IMR-90 (cell line): ENCODE measurements at regions not wholly inside any gene's neighbourhood (a gene's known extent, or its start where the extent isn't known, plus 50 kb on each side); places are given as distances from the start of the nearest gene placed in this dataset.

Experiments used
- ATAC-seq: fragments of 200-7000 bp; cut with Tn5 transposase; 2 replicates; pipeline ENCODE4 v1.9.1; 2020; ENCODE audit warnings: low read depth, mild to moderate bottlenecking, moderate library complexity
- BruUV-seq: library from RNA; stranded (reverse); fragments of 400-500 nt; replicated peaks from 2 replicates; lab custom pipeline; 2021; lab: Mats Ljungman, UMichigan
- CTCF ChIA-PET: fragments of 300-600 bp; formaldehyde crosslinking; extraction: SDS; loops from one replicate; lab custom pipeline; 2021; ENCODE audit warnings: antibody characterized with exemption; lab: Yijun Ruan, JAX
- POLR2A ChIA-PET: fragments of 300-600 bp; sonication (Branson Sonifier 250); formaldehyde crosslinking; loops from one replicate; lab custom pipeline; 2022; ENCODE audit warnings: antibody characterized with exemption; ENCODE audit not compliant: unreplicated experiment; lab: Charles Lee
- DNase-seq: peaks from one replicate; pipeline ENCODE4 v3.0.0; 2013
- H2AFZ ChIP-seq: replicated peaks from 2 replicates; pipeline ENCODE3; 2013; ENCODE audit warnings: low read length, mild to moderate bottlenecking; ENCODE audit not compliant: poor library complexity
- H2AK5ac ChIP-seq: 2 replicates; pipeline ENCODE4 v1.6.1; 2013; ENCODE audit warnings: low read depth, low read length, inconsistent platforms
- H2AK9ac ChIP-seq: replicated peaks from 2 replicates; pipeline ENCODE3; 2013; ENCODE audit warnings: mild to moderate bottlenecking, low read depth, low read length, moderate library complexity; ENCODE audit not compliant: poor library complexity
- H2BK120ac ChIP-seq: 2 replicates; pipeline ENCODE4 v1.6.1; 2013; ENCODE audit warnings: low read depth, low read length, inconsistent platforms
- H2BK15ac ChIP-seq: 3 replicates; pipeline ENCODE4 v1.6.1; 2013; ENCODE audit warnings: low read depth, low read length, inconsistent platforms
- H2BK20ac ChIP-seq: 2 replicates; pipeline ENCODE4 v1.6.1; 2013; ENCODE audit warnings: low read depth, mild to moderate bottlenecking, inconsistent platforms, low read length, moderate library complexity
- H2BK5ac ChIP-seq: 2 replicates; pipeline ENCODE4 v1.6.1; 2013; ENCODE audit warnings: mild to moderate bottlenecking, low read depth, low read length, inconsistent platforms; ENCODE audit not compliant: poor library complexity, severe bottlenecking
- H3K14ac ChIP-seq: replicated peaks from 2 replicates; pipeline ENCODE4 v1.6.1; 2013; ENCODE audit warnings: low read depth, low read length, inconsistent platforms
- H3K18ac ChIP-seq: 2 replicates; pipeline ENCODE4 v1.6.1; 2013; ENCODE audit warnings: low read depth, low read length, control low read depth
- H3K23ac ChIP-seq: 2 replicates; pipeline ENCODE4 v1.6.1; 2013; ENCODE audit warnings: low read depth, low read length, inconsistent platforms
- H3K27ac ChIP-seq: 2 replicates; pipeline ENCODE4 v1.5.1; 2013; ENCODE audit warnings: mild to moderate bottlenecking, control low read depth, low read length; ENCODE audit not compliant: insufficient read depth
- H3K27me3 ChIP-seq: 2 replicates; pipeline ENCODE4 v1.6.1; 2013; ENCODE audit warnings: low read length; ENCODE audit not compliant: control insufficient read depth, insufficient read depth
- H3K36me3 ChIP-seq: 2 replicates; pipeline ENCODE4 v1.6.1; 2013; ENCODE audit warnings: low read length, mixed read lengths; ENCODE audit not compliant: control insufficient read depth, insufficient read depth
- H3K4ac ChIP-seq: 2 replicates; pipeline ENCODE4 v1.6.1; 2013; ENCODE audit warnings: low read depth, low read length, inconsistent platforms
- H3K4me1 ChIP-seq: 2 replicates; pipeline ENCODE4 v1.6.1; 2013; ENCODE audit warnings: low read length, mixed read lengths; ENCODE audit not compliant: control insufficient read depth, insufficient read depth
- H3K4me2 ChIP-seq: 2 replicates; pipeline ENCODE4 v1.6.1; 2013; ENCODE audit warnings: low read depth, mild to moderate bottlenecking, control low read depth, low read length, moderate library complexity
- H3K4me3 ChIP-seq: 2 replicates; pipeline ENCODE4 v1.5.1; 2013; ENCODE audit warnings: low read depth, mild to moderate bottlenecking, control low read depth, low read length, moderate library complexity; ENCODE audit not compliant: insufficient read depth
- H3K56ac ChIP-seq: 2 replicates; pipeline ENCODE4 v1.6.1; 2013; ENCODE audit warnings: low read length, inconsistent platforms; ENCODE audit not compliant: insufficient read depth; ENCODE audit errors: extremely low read depth
- H3K79me1 ChIP-seq, 2 experiments: 2 replicates each; pipeline ENCODE4 v1.6.1; 2013; ENCODE audit warnings: low read length in 2 of 2, inconsistent platforms in 1 of 2, low read depth in 1 of 2
- H3K9ac ChIP-seq: 2 replicates; pipeline ENCODE4 v1.6.1; 2013; ENCODE audit warnings: low read depth, low read length, control low read depth
- H3K9me1 ChIP-seq: 2 replicates; pipeline ENCODE4 v1.6.1; 2013; ENCODE audit warnings: low read length, inconsistent platforms; ENCODE audit not compliant: insufficient read depth
- H3K9me3 ChIP-seq: 2 replicates; pipeline ENCODE4 v1.6.1; 2013; ENCODE audit warnings: low read length; ENCODE audit not compliant: control insufficient read depth, insufficient read depth
- H4K20me1 ChIP-seq: 2 replicates; pipeline ENCODE4 v1.6.1; 2013; ENCODE audit warnings: low read length, inconsistent platforms; ENCODE audit not compliant: insufficient read depth
- H4K5ac ChIP-seq: 2 replicates; pipeline ENCODE4 v1.6.1; 2013; ENCODE audit warnings: mild to moderate bottlenecking, low read depth, low read length, control low read depth
- H4K8ac ChIP-seq, 2 experiments: 2 replicates each; pipeline ENCODE4 v1.6.1; 2013; ENCODE audit warnings: low read depth in 2 of 2, low read length in 2 of 2, control low read depth in 1 of 2, inconsistent platforms in 1 of 2
- H4K91ac ChIP-seq: 2 replicates; pipeline ENCODE4 v1.6.1; 2013; ENCODE audit warnings: low read depth, low read length, inconsistent platforms; ENCODE audit not compliant: insufficient read depth
- BHLHE40 ChIP-seq: fragments of 150-350 bp; IDR thresholded peaks from 2 replicates; pipeline ENCODE4 v1.6.1; 2016; ENCODE audit warnings: mild to moderate bottlenecking, low read depth, low read length
- CEBPB ChIP-seq: IDR thresholded peaks from 2 replicates; pipeline ENCODE4 v1.6.1; 2012; ENCODE audit warnings: low read depth, low read length, improper control_type of control experiment
- CHD1 ChIP-seq: IDR thresholded peaks from 2 replicates; pipeline ENCODE4 v1.6.1; 2012; ENCODE audit warnings: low read depth, low read length, improper control_type of control experiment
- FOS ChIP-seq: fragments of 150-350 bp; IDR thresholded peaks from 2 replicates; pipeline ENCODE4 v1.6.1; 2016; ENCODE audit warnings: low read depth, low read length
- MAFK ChIP-seq: IDR thresholded peaks from 2 replicates; pipeline ENCODE4 v1.6.1; 2012; ENCODE audit warnings: low read depth, low read length, improper control_type of control experiment
- MAZ ChIP-seq: IDR thresholded peaks from 2 replicates; pipeline ENCODE4 v1.6.1; 2012; ENCODE audit warnings: low read depth, mild to moderate bottlenecking, low read length, improper control_type of control experiment, moderate library complexity, borderline replicate concordance
- MXI1 ChIP-seq: IDR thresholded peaks from 2 replicates; pipeline ENCODE4 v1.6.1; 2012; ENCODE audit warnings: low read depth, mild to moderate bottlenecking, low read length, moderate library complexity, borderline replicate concordance
- NFE2L2 ChIP-seq: fragments of 150-350 bp; IDR thresholded peaks from 2 replicates; pipeline ENCODE4 v1.6.1; 2016; ENCODE audit warnings: low read depth, mild to moderate bottlenecking, low read length
- POLR2A ChIP-seq: IDR thresholded peaks from 2 replicates; pipeline ENCODE4 v1.6.1; 2012; ENCODE audit warnings: mild to moderate bottlenecking, low read depth, low read length
- RAD21 ChIP-seq: IDR thresholded peaks from 2 replicates; pipeline ENCODE4 v1.6.1; 2012; ENCODE audit warnings: low read length, improper control_type of control experiment
- RCOR1 ChIP-seq: IDR thresholded peaks from 2 replicates; pipeline ENCODE4 v1.6.1; 2012; ENCODE audit warnings: mild to moderate bottlenecking, low read length, improper control_type of control experiment; ENCODE audit not compliant: insufficient replicate concordance
- RFX5 ChIP-seq: IDR thresholded peaks from 2 replicates; pipeline ENCODE4 v1.8.0; 2012; ENCODE audit warnings: low read depth, mild to moderate bottlenecking, low read length, moderate library complexity
- SMC3 ChIP-seq: fragments of 150-350 bp; IDR thresholded peaks from 2 replicates; pipeline ENCODE4 v1.6.1; 2016; ENCODE audit warnings: low read depth, mild to moderate bottlenecking, antibody characterized with exemption, low read length, moderate library complexity
- WGBS, 2 experiments: methylation state at CpG; one replicate each; pipeline versions ENCODE4 v1.1.5 to v1.1.7; 2013; ENCODE audit warnings: missing lambda C conversion rate in 2 of 2; ENCODE audit not compliant: insufficient read length in 1 of 2; ENCODE audit errors: extremely low coverage in 2 of 2; 5-methylcytosine and 5-hydroxymethylcytosine counted together
- dilution Hi-C: fragments of 300-500 bp; cut with HindIII; formaldehyde crosslinking; loops from one replicate; pipeline ENCODE4 v1.14.3; 2018; ENCODE audit warnings: low sequenced_read_pairs; ENCODE audit not compliant: unreplicated experiment
- in situ Hi-C: fragments of 300-500 bp; cut with MboI; formaldehyde crosslinking; loops from 3 replicates; pipeline ENCODE4 v1.14.3; 2019; ENCODE audit warnings: low sequenced_read_pairs, inconsistent platforms, mixed read lengths
- intact Hi-C: fragments of 100-400 bp; cut with micrococcal nuclease; formaldehyde crosslinking; loops from 2 replicates; pipeline ENCODE4 v1.10.0; 2022
- TF ChIP-seq, protein P1 (sequence below): conservative IDR thresholded peaks from 2 replicates; pipeline ENCODE4 v1.5.1; 2012; ENCODE audit warnings: mild to moderate bottlenecking, low read depth, low read length, improper control_type of control experiment
- TF ChIP-seq, protein P2 (sequence below): fragments of 150-350 bp; IDR thresholded peaks from 2 replicates; pipeline ENCODE4 v1.6.1; 2017; ENCODE audit warnings: mild to moderate bottlenecking, antibody characterized with exemption, low read length, low read depth
- TF ChIP-seq, protein P3 (sequence below): fragments of 150-350 bp; IDR thresholded peaks from 2 replicates; pipeline ENCODE4 v1.6.1; 2016; ENCODE audit warnings: low read depth, mild to moderate bottlenecking, low read length, moderate library complexity, borderline replicate concordance

DNA sequence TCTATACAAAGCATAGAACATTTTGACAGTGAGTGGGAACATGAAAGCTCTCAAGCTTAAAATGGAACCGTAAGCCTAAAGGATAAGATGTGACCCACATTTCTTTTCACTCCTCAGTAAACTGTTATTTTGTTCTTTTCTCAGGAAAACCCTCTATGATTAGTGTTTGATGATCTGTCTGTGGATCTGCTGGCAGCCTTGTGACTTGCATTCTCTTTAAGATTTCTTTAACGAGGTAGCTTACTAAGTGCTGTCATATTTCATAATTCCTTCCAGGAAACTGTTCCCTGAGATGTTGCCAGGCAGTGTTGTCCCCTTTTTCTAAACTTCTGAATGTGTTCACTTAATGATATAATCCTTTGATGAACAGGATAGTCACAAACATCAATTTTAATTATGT lies 167.6 kb downstream of the PYDC2 start:
- H4K5ac ChIP-seq, result no peak overlapping the region
- dilution Hi-C loops (no loop called here), in situ Hi-C loops (no loop called here), intact Hi-C loops (no loop called here)
- no peak overlapping the region for H2BK120ac ChIP-seq
- H3K23ac ChIP-seq, result no peak overlapping the region
- H3K79me1 ChIP-seq, result no peaks in the 10 kb centered on the region
- ATAC-seq, result no peak
- no peak overlapping the region for H2AFZ ChIP-seq
- H3K9me3 ChIP-seq, result peaks cover 7% of the 10 kb centered on the region
- no peak overlapping the region for H3K4me3 ChIP-seq
- no peak overlapping the region for H2BK15ac ChIP-seq
- H3K4me1 ChIP-seq, result no peaks in the 10 kb centered on the region
- H3K56ac ChIP-seq, result no peak overlapping the region
- H3K36me3 ChIP-seq, result no peaks in the 10 kb centered on the region
- no TSS peak for BruUV-seq
- H4K20me1 ChIP-seq, result no peaks in the 10 kb centered on the region
- no peak overlapping the region for H3K27ac ChIP-seq
- H4K91ac ChIP-seq, result no peak overlapping the region
- H2AK9ac ChIP-seq, result no peak overlapping the region
- no peak overlapping the region for H2BK20ac ChIP-seq
- no peaks in the 10 kb centered on the region for H3K9me1 ChIP-seq
- ChIA-PET CTCF (no interaction called here), POLR2A (no interaction called here)
- H3K27me3 ChIP-seq, result no peaks in the 10 kb centered on the region
- no peak overlapping the region for H3K4ac ChIP-seq
- no peak overlapping the region for H4K8ac ChIP-seq
- no peak overlapping the region for H3K4me2 ChIP-seq
- no peak overlapping the region for H3K18ac ChIP-seq
- TF ChIP-seq MXI1 (no peak), FOS (no peak), SMC3 (no peak), RFX5 (no peak), RCOR1 (no peak), CHD1 (no peak), MAFK (no peak), NFE2L2 (no peak), MAZ (no peak), BHLHE40 (no peak), POLR2A (no peak), CEBPB (no peak), RAD21 (no peak)
- TF ChIP-seq, protein P1, sequence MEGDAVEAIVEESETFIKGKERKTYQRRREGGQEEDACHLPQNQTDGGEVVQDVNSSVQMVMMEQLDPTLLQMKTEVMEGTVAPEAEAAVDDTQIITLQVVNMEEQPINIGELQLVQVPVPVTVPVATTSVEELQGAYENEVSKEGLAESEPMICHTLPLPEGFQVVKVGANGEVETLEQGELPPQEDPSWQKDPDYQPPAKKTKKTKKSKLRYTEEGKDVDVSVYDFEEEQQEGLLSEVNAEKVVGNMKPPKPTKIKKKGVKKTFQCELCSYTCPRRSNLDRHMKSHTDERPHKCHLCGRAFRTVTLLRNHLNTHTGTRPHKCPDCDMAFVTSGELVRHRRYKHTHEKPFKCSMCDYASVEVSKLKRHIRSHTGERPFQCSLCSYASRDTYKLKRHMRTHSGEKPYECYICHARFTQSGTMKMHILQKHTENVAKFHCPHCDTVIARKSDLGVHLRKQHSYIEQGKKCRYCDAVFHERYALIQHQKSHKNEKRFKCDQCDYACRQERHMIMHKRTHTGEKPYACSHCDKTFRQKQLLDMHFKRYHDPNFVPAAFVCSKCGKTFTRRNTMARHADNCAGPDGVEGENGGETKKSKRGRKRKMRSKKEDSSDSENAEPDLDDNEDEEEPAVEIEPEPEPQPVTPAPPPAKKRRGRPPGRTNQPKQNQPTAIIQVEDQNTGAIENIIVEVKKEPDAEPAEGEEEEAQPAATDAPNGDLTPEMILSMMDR, result no peak
- TF ChIP-seq, protein P2, sequence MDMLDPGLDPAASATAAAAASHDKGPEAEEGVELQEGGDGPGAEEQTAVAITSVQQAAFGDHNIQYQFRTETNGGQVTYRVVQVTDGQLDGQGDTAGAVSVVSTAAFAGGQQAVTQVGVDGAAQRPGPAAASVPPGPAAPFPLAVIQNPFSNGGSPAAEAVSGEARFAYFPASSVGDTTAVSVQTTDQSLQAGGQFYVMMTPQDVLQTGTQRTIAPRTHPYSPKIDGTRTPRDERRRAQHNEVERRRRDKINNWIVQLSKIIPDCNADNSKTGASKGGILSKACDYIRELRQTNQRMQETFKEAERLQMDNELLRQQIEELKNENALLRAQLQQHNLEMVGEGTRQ, result no peak
- TF ChIP-seq, protein P3, sequence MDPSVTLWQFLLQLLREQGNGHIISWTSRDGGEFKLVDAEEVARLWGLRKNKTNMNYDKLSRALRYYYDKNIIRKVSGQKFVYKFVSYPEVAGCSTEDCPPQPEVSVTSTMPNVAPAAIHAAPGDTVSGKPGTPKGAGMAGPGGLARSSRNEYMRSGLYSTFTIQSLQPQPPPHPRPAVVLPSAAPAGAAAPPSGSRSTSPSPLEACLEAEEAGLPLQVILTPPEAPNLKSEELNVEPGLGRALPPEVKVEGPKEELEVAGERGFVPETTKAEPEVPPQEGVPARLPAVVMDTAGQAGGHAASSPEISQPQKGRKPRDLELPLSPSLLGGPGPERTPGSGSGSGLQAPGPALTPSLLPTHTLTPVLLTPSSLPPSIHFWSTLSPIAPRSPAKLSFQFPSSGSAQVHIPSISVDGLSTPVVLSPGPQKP, result no peak
- H3K14ac ChIP-seq, result no peak overlapping the region
- no CpG with 5 or more reads among the region's 2 CpGs for WGBS, 2 experiments
- no peak for DNase-seq
- H2BK5ac ChIP-seq, result no peak overlapping the region
- no peak overlapping the region for H2AK5ac ChIP-seq
- H3K9ac ChIP-seq, result no peak overlapping the region
